Right atrium auricular region (tissue), 2 donors: ENCODE measurements at regions not wholly inside any gene's neighbourhood (a gene's known extent, or its start where the extent isn't known, plus 50 kb on each side); places are given as distances from the start of the nearest gene placed in this dataset.

Experiments used
- DNase-seq: peaks from one replicate; pipeline ENCODE4 v3.0.0-alpha.2; 2019; ENCODE audit warnings: low spot score
- H3K27ac ChIP-seq, 2 donors: fragments of 200-600 bp; sonication (generic); 1 replicate in 1 of 2; 2 replicates in 1 of 2; pipeline ENCODE4 v1.5.1; 2016 to 2019
- H3K27me3 ChIP-seq, 2 donors: fragments of 200-600 bp; sonication (generic); one replicate each; pipeline versions ENCODE4 v1.5.1 to v1.6.0; 2017 to 2019
- H3K36me3 ChIP-seq: fragments of 200-600 bp; sonication (generic); one replicate; pipeline ENCODE4 v1.5.1; 2016
- H3K4me1 ChIP-seq, 2 donors: fragments of 200-600 bp; sonication (generic); one replicate each; pipeline versions ENCODE4 v1.5.1 to v1.6.0; 2017 to 2019
- H3K4me3 ChIP-seq, 2 donors: fragments of 200-600 bp; sonication (generic); 1 replicate in 1 of 2; 2 replicates in 1 of 2; pipeline ENCODE4 v1.5.1; 2017 to 2019; ENCODE audit warnings: mild to moderate bottlenecking in 1 of 2, moderate library complexity in 1 of 2
- H3K9me3 ChIP-seq, 2 donors: fragments of 200-600 bp; sonication (generic); one replicate each; pipeline ENCODE4 v1.5.1; 2019
- CTCF ChIP-seq, 2 donors: fragments of 200-600 bp; sonication (generic); IDR thresholded peaks; one replicate each; pipeline ENCODE4 v1.5.1; 2019; ENCODE audit warnings: antibody characterized with exemption in 2 of 2

DNA sequence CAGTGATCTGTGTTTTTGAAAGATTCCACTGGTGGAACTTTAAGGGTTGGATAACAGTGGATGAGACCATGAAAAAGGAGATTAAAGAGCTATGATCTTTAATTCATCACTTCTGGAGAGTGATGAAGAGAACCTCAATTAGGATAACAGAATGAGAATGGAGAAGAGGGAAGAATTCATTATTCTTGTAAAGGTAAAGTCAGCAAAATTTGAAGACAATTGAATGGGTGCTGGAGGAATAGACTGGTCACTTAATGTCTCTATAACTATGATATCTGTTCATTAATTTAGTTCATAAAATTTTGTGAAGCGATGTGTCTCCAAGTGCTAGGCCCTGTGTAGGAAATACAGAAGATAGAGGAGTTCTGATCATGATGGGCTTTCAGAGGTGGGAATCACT, 1013.2 kb upstream of the FANCL start:
- TF ChIP-seq CTCF (IDR thresholded peaks at IDR 0.05) = no peak
- no peak overlapping the region for H3K27ac ChIP-seq
- H3K4me1 ChIP-seq = no peaks in the 10 kb centered on the region
- DNase-seq = no peak
- no peaks in the 10 kb centered on the region for H3K9me3 ChIP-seq
- no peaks in the 10 kb centered on the region for H3K36me3 ChIP-seq
- no peaks in the 10 kb centered on the region for H3K27me3 ChIP-seq
- no peak overlapping the region for H3K4me3 ChIP-seq

GRCh38 chr2:59250307-59250677, 1009.2 kb upstream of the FANCL start:
- Histone ChIP-seq H3K9me3 (no peaks in the 10 kb centered on the region), H3K4me1 (no peaks in the 10 kb centered on the region), H3K27ac (no peak overlapping the region), H3K4me3 (no peak overlapping the region), H3K36me3 (no peaks in the 10 kb centered on the region), H3K27me3 (no peaks in the 10 kb centered on the region)
- no peak for TF ChIP-seq CTCF (IDR thresholded peaks at IDR 0.05)
- DNase-seq = no peak

- Histone ChIP-seq H3K27me3 (no peaks in the 10 kb centered on the region), H3K27ac (no peak overlapping the region), H3K4me3 (no peak overlapping the region), H3K4me1 (no peaks in the 10 kb centered on the region), H3K9me3 (no peaks in the 10 kb centered on the region), H3K36me3 (no peaks in the 10 kb centered on the region)
- TF ChIP-seq CTCF (IDR thresholded peaks at IDR 0.05) = no peak
- no peak for DNase-seq
Measured at GRCh38 chr2:59249441-59250306, 1008.5 kb upstream of the FANCL start.

DNA sequence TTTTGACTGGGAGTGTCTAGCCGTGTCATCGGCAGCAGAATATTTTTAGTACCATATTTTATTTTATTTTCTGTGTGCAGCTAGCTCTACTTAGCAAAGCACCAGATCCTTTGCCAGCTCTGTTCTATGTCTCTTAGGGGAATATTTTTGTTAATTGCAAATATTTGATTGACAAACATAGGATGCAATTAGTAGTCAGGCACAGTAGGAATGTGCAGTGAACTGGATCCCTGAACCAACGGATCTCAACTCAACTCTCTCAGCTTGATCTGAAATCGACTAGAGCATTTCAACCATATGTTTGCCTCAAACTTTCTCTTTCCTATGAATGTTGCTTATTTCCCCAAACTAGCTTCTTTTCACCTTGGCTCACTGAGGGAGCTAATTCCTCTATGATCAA, 998.0 kb upstream of the FANCL start:
- no peaks in the 10 kb centered on the region for H3K9me3 ChIP-seq
- no peaks in the 10 kb centered on the region for H3K4me1 ChIP-seq
- no peaks in the 10 kb centered on the region for H3K27me3 ChIP-seq
- H3K27ac ChIP-seq = no peak overlapping the region
- no peak for DNase-seq
- TF ChIP-seq CTCF (IDR thresholded peaks at IDR 0.05) = no peak
- no peaks in the 10 kb centered on the region for H3K36me3 ChIP-seq
- no peak overlapping the region for H3K4me3 ChIP-seq

DNA sequence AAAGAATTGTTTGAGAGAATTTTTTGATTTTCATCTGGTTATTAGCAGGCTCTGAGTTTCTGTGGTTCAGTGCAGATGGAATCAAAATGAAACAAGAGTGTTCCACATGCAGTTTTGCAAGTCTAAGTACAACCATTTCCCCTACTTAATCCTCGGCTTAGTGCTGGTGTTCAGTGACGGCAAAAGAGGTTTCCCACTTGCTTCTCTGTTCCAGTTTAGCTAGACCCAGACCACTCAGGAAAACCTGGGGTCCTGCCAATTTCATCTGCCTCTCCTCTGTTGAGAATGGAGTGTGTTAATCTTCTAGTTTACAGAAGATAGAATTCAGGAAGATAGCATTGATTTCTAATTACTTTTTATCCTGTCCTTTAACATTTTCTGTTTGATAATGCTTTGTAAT, 996.2 kb upstream of the FANCL start:
- Histone ChIP-seq H3K36me3 (no peaks in the 10 kb centered on the region), H3K27me3 (no peaks in the 10 kb centered on the region), H3K9me3 (no peaks in the 10 kb centered on the region), H3K4me1 (no peaks in the 10 kb centered on the region), H3K4me3 (no peak overlapping the region), H3K27ac (no peak overlapping the region)
- no peak for TF ChIP-seq CTCF (IDR thresholded peaks at IDR 0.05)
- no peak for DNase-seq

DNA sequence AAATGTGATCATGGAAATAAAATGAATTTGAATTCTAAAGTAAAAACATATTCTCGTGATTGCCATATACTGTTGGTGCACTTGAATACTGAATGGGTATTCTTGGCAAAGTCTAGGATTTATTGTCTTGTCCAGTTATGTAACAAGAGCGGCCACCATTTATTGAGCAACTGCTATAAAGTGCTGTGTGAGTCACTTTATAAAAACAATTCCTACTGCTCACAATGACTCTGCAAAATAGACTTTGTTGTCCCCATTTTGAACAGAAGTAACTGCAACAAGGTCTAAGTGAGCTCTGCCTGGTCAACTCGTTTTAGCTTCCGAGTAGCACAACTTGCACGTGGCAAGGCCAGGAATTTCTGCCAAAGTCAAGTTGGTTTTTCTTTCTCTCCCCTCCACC, 995.6 kb upstream of the FANCL start:
- DNase-seq = no peak
- Histone ChIP-seq H3K4me3 (no peak overlapping the region), H3K4me1 (no peaks in the 10 kb centered on the region), H3K9me3 (no peaks in the 10 kb centered on the region), H3K27ac (no peak overlapping the region), H3K36me3 (no peaks in the 10 kb centered on the region), H3K27me3 (no peaks in the 10 kb centered on the region)
- no peak for TF ChIP-seq CTCF (IDR thresholded peaks at IDR 0.05)
